GM18517 (cell line): ENCODE measurements at regions not wholly inside any gene's neighbourhood (a gene's known extent, or its start where the extent isn't known, plus 50 kb on each side); places are given as distances from the start of the nearest gene placed in this dataset.
"Not testable (repeated sequence)": the region's sequence is repeated elsewhere in the genome, so short reads cannot be mapped to it uniquely, and the experiment has no call there.

Experiments used
- ATAC-seq: cut with Tn5 transposase; IDR thresholded peaks from one replicate; pipeline ENCODE4 v1.9.1; 2021; ENCODE audit warnings: mild to moderate bottlenecking, moderate library complexity; ENCODE audit not compliant: unreplicated experiment

DNA sequence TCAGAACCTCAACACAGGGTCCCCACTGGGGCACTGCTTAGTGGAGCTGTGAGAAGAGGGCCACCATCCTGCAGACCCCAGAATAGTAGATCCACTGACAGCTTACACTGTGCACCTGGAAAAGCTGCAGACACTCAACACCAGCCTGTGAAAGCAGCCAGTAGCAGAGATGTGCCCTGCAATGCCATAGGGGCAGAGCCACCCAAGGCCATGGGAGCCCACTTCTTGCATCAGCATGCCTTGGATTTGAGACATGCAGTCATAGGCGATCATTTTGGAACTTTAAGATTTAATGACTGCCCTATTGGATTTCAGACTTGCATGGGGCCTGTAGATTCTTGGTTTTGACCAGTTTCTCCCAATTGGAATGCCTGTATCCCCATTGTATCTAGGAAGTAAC is 1962.1 kb upstream of the PRR20A start:
- not testable (repeated sequence) for ATAC-seq

DNA sequence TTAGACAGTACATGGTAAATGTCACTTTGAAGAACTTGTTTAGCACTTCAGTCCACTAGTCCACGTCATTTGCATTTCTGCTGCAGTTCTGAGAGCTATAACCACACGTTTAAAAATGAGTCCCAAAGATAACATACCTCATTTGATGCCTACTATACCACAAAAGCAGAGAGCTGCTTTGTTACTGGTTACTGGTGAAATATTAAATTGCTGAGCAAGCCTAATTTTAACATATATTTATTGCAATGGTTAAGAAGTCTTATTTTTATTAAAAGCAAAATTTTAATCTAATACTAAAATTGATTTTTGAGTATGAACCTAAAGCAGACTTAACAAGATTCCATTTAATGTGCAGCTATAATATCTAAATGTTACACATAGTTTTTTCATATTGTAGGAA is 1949.7 kb upstream of the PRR20A start:
- ATAC-seq, result no peak

DNA sequence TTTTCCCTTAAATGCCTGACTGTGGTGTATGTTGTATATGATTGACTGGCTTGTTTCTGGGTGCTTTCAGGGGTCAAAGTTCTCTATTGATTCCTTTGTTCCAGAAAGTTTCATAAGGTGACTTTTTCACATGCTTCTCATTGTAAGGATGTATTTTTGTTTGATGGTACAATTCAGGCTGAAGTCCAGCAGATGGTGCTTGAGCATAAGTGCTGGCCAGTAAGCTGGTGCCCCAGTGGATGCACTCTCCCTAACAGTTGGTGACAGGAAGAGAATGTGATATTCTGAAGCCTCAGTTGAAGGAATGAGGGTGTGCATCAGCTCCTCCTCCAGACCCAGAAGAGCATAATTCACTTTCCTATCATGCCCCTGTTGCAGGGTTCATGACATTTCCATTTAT is 1941.6 kb upstream of the PRR20A start:
- ATAC-seq, result no peak

DNA sequence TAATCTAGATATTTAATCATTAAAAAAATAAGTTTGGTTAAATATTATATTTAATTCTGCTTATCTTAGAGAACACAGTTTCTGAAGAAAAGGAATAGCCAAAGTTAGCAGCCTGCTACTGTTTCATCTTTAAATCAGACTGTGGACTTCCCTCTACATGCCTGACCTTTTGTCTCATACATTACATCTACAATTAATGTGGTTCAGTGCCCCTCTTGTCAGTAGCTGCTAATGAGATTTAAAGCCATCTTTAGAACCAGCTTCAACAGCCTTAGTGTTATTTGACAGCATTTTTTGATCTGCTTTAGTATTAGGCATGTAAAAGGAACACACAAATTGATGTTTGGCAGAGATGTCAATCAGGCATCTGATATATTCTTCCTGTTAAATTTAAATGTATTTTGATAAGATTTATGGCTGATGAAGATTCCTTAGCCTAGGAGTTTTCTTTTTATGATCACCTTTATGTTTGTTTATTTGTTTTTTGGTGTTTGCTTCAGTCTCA is 1925.8 kb upstream of the PRR20A start:
- ATAC-seq, result no peak

DNA sequence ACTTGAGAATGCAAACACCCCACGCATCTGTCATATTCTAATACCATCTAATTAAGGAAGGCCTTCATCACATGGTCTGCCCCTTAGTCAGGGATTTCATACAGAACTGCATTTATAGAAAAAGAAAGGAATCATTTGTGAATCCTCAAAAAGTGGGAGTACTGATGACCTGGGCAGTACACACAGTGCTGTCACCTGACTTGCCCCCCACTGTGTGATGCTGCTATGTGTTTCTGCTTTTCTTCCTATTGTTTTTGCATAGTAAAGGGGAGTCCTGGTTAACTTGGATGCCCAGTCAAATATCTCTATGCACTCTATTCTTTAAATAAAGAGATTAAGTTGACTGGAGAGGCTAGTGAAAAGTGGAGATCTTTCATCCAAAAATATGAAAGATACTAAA is 1921.2 kb upstream of the PRR20A start:
- ATAC-seq, result no peak

DNA sequence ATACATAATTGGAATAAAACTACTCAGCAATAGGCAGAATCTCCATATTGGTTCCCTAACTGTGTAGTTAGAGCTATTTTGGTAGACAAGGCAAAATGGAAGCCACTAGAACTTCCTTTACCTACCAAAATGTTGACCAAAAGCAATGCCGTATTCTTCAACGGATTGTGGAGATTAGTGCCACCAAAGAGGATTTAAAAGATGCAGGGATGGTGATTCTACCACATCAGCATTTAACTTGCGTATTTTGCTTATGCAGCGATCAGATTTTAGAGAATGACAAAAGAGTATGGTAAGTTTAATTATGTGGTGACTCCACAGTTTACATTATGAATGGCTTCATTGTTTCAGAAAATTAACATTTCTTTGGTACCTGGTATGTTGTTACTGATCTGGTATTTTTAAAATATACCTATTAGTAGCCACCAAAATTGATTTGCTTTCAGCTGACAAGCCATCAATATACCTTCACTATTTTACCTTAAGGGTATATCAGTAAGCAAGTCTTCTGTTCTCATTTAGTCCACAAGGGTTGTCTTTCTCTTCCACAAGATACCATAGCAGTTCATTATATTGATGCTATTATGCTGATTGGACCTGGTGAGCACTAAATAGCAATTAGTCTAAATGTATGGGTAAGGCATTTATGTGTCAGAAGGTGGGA is 1910.7 kb upstream of the PRR20A start:
- no peak for ATAC-seq

DNA sequence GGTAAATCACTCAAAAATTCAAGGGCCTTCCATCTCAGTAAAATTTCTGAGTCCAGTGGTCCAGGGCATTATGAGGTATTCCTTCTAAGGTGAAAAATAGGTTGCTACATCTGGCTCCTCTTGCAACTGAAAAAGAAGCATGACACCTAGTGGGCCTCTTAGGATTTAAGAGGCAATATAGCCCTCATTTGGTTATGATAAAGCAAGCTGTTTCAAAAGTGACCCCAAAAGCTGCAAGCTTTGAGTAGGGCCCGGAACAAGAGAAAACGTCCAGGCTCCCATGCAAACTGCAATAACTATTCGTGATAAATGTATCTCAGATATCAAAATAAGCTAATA is 1910.2 kb upstream of the PRR20A start:
- no peak for ATAC-seq

DNA sequence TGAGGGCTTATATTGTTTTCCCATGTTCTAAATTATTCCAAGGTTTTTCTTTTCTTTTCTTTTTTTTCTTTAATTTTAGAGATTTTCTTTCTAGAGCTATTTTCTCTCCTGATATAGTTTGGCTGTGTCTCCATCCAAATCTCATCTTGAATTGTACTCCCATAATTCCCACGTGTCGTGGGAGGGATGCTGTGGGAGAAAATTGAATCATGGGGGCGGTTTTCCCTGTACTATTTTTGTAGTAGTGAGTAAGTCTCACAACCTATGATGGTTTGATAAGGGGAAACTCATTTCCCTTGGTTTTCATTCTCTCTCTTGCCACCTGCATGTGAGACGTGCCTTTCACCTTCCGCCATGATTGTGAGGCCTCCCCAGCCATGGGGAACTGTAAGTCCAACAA is 1906.4 kb upstream of the PRR20A start:
- no peak for ATAC-seq

DNA sequence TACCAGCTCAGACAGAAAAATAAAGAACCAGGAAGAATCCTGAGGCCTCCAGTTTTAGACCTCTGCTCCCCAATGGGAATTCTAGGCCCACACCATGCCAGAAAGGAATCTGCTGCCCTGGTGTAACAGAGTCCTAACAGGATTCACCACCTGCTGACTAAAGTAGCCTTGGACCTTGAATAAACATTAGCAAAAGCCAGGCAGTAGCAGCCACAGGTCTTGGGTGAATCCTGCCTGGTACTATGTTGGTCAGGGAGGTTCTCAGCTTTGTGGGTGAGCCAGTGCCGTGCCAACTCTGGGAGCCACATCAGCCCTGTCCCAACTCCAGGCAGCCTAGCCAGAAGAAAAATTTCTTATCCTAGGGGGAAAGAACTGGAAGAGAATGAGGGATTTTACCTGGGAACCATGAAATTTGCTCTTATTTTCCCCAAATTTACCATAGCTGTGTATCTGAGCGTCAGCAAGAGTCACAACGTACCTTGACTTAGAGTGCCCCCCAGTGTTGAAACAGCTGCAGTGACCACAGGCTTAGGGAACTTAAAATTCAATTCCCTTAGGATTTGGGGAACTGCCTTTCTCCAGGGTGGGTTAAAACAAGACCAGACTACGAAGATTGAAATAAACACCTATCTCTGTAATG is 1895.6 kb upstream of the PRR20A start:
- no peak for ATAC-seq

DNA sequence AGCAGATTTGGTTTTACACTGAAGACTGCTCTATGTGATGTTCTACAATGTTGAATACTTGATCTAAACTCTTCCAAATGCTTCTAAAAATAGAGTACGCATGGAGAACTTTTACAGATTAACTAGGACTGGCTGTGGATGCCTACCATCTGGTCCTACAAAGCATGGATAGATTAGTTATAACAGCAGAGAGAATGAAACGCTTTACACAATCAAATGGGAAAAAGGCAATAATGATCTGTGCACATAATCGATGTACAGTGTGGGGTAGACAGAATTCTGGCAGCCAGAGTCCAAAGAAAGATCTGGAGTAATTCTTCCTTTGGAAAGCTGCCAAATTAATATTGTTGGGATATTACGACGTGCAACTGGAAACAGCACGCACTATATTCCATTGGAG is 1885.5 kb upstream of the PRR20A start:
- no peak for ATAC-seq

DNA sequence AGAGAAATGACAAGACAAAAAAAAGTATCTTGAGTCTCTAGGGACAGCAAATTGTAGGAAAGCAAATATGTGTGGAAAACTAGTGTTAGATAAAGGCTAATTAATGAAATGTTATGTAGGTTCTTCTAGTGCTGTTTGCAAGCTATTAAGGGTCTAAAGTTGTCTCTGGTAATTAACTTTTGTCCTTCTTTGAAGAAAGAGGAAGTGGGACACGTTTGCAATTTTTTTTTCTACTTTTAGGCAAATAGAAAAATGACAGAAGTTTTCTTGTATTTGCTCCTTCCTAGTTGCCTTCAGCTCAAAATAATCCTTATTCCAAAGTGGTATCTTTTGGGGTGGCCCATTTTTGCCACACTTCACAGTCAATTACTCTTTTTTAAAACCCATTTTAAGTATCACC is 1877.7 kb upstream of the PRR20A start:
- no peak for ATAC-seq

DNA sequence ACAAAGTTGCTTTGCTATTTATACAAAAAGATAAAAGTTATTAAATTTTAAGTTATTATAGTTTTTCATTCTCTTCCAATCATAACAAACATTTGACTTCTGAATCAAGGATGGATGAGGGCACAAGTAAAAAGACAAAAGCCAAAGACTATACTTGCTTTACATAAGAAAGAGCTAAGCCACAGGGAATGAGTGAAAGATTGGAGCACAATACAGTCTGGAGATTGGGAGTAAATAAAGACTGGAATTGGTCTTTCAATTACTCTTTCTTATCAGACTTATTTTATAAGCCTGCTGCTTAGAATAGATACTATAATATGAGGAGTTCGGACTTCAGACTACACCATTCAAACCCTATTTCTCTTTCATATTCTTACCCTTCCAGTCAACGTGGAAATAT is 1874.1 kb upstream of the PRR20A start:
- no peak for ATAC-seq

DNA sequence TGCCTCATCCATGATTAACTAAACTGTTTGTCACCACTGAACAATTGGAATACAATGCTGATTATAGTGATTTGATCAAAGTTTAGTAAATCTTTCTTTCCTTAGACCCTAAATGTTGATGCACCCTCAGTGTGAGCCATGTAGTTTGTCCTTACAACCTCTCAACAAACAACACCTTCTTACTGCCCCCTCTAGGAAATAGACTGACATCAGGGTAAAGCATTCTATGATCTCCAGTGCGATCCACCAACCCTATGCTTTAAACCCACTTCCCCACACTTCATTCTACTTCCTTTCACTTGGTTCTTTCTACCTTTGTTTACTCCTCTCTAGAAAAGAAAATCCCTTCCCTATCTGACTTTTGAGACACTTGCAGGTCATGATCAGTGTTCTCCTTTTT is 1842.5 kb upstream of the PRR20A start:
- ATAC-seq, result no peak

DNA sequence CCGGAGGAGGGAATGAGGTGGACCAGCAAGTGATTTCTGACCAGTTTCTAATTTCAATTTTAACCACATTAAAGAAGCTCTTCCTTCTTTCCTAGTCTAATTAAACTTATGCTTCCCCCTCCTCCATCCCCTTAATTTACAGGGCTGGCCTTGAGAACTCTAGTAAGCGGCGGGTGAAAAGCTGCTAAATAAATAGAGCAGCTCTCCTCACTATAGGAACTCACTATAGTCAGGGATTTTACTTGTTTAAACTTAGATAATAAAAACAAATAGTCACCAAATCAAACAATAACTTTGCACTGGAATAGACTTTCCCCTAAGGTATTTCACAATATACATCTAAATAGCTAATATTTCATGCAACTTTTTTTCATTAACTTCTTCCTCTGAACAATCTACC is 1838.2 kb upstream of the PRR20A start:
- no peak for ATAC-seq

DNA sequence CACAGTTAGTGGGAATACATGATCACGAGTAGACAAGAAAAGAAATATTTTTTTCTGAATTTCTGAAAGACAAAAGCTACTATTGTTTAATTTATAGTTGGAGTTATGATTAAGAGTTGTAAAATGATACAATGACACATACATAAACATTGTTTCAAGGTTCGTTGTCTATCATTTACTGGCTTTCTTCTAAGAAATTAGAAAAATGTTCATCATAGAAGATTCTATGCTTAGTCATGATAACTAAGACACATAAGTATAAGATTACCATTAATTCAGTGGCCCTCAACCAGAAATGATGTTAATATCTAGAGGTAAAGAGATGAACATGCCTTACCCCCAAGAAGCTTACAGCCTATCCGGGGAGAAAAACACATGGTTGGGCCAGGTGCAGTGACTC is 1832.8 kb upstream of the PRR20A start:
- no peak for ATAC-seq

DNA sequence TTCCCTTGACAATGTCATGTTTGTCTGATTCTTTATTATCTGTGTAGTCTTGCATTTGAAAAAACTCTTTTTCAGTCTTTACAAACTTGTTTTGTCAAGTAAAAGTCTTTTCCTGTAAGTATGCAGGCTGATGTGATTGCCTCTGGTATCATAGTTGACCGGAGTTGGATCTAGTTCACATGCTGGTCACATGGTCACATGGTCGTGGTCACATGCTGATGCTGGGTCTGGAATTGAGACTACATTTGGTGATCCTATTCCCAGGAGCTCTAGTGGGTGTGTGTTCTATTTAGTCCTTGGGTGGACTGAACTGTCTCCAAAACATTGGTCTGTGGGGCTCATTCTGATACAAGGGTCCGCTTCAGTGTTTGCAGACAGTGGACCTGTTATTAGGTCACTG is 1798.8 kb upstream of the PRR20A start:
- ATAC-seq, result no peak

DNA sequence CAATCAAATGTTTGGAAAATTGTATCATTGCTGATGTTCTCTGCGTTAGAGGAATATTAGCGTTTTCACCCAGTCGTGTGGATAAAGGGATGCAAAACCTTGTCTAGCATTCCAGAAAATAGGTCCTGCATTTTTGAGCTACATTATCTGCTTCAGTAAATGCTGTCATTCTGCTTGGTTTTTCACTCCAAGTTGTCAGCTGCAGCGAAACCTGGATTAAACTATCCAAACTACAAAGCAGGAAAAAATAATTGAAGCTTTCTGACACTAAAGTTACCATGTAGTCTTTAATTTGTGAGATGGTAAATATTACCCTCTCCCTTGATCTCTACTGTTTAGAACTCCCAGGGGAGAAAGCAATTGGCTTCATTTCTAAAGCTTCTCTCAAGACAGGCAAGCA is 1795.5 kb upstream of the PRR20A start:
- no peak for ATAC-seq

DNA sequence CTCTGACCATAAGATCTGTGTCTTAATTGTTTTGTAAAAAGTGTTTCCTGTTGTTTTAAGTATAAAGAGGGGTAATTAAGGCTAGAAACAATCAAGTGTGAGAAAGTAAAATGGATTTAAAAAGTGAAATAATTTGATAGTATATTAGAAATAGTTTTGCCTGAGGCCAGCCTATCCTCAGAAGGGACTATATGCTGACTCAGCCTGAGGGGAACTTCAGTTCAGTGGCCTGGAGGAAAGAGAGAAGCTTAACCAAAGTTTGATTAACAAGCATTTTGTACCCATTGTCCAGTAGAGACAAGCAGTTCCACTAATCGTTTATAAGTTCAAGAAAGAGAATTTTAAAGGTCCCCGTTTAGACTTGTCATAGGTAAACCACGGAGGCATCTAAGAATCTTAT is 1793.2 kb upstream of the PRR20A start:
- ATAC-seq, result no peak

DNA sequence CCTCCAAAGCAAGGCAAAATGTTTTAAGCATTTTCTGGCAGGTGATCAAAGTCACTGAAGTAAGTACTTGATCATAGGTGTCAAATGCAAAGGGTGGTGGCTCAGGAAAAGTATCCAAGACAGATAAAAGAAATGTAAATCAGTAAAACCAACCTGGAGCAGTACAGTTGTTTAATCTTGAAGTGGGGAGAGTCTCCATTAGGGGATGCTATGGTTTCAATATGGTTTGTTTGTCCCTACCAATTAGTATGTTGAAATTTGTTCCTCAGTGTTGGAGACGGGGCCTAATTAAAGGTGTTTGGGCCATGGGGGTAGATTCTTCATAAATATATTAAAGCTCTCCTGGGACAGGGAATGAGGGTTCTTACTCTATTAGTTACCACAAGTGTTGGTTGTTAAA is 1781.7 kb upstream of the PRR20A start:
- no peak for ATAC-seq

DNA sequence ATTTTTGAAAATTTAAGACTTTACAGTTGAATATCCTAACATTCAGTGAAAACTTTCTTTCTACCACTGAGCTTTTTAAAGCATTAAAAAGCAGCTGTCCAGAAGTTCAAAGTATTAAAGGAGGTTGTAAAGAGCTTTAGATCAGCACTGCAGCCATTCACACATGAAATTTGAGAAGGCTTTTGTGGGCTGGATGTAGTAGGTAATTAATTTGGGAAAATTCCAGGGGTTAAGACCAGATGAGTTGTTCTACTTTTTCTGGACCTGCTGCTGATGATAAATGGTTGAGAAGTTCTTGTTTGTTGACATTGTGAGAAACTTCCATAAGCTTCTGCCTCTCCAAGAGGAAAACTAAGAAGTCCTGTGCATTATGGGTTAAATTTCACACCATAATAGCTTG is 1779.6 kb upstream of the PRR20A start:
- ATAC-seq, result no peak

DNA sequence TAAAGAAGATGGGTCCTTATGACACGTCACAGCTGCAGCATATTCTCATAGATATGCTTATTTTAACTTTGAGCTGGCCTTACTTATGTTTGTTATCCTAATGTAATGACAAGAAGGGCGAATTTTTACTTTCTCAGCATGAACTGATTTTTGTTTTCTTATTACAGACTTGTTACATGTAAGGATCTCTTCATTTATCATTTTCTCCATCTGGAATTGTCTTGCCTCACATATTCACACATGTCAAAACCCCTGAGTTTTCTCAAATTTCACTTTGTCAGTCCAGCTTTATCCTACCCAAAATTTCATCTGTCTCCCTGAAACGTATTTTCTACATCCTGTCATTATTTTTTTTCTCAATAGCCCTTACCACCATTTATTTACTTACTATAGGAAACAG is 1774.0 kb upstream of the PRR20A start:
- no peak for ATAC-seq

DNA sequence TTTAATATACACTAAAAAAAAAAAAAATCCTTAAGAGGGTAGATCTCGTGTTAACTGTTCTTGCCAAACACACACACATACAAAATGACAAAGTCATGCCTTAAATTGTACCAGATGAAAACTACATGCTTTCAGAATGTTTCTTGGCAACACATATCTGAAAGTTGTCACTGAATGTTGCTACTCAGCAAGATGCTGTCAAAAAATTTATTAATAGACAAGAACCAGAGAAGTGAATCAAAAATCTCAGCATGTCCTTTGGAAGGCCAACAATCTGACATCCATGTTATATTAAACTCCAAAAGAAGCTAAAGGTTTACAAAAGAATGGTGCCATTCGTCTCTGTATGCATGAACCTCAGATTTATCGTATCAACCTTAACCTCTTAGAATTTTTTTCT is 1746.2 kb upstream of the PRR20A start:
- no peak for ATAC-seq

DNA sequence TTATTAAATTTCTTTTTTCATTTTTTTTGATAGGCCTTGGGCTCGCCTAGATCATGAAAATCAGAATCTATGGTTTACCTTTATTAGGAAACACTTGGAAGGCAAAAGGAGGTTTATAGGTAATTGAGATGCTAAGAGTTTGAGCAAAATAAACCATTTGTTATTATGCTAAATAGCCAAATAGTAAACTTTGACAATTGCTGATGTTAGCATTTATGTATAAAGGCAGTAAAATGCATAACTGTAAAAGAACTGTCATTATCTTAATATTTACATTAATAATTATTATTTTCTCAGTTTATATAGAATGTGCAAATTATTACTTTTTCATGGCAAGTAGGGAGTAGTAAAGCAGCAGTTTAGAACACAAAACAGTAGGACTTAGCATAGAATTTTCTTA is 1737.8 kb upstream of the PRR20A start:
- ATAC-seq, result no peak
